ENCODE measurements at regions not wholly inside any gene's neighbourhood (a gene's known extent, or its start where the extent isn't known, plus 50 kb on each side); places are given as distances from the start of the nearest gene placed in this dataset.

GRCh38 chr12:126282691-126283090, 1217.5 kb downstream of the AACS start:
- TF ChIP-seq GATA2 (IDR thresholded peaks at IDR 0.05; ENCODE audit: low read depth, low read length) (no peak), GATA3 (IDR thresholded peaks at IDR 0.05; ENCODE audit: low read depth, low read length) (no peak)

GRCh38 chr12:126286203-126286602, 1221.0 kb downstream of the AACS start:
- TF ChIP-seq GATA3 (IDR thresholded peaks at IDR 0.05; ENCODE audit: low read depth, low read length) = no peak
- TF ChIP-seq GATA2 (IDR thresholded peaks at IDR 0.05; ENCODE audit: low read depth, low read length) = no peak

GRCh38 chr12:126290456-126290855, 1225.2 kb downstream of the AACS start:
- TF ChIP-seq GATA3 (IDR thresholded peaks at IDR 0.05; ENCODE audit: low read depth, low read length) (no peak), GATA2 (IDR thresholded peaks at IDR 0.05; ENCODE audit: low read depth, low read length) (no peak)

GRCh38 chr12:126295652-126296051, 1230.4 kb downstream of the AACS start:
- no peak for TF ChIP-seq GATA3 (IDR thresholded peaks at IDR 0.05; ENCODE audit: low read depth, low read length)
- no peak for TF ChIP-seq GATA2 (IDR thresholded peaks at IDR 0.05; ENCODE audit: low read depth, low read length)

- no peak for TF ChIP-seq GATA2 (IDR thresholded peaks at IDR 0.05; ENCODE audit: low read depth, low read length)
- TF ChIP-seq GATA3 (IDR thresholded peaks at IDR 0.05; ENCODE audit: low read depth, low read length) = no peak
These were observed 1244.0 kb downstream of the AACS start for GRCh38 chr12:126309278-126309677.

GRCh38 chr12:126312457-126312856, 1247.2 kb downstream of the AACS start:
- TF ChIP-seq GATA2 (IDR thresholded peaks at IDR 0.05; ENCODE audit: low read depth, low read length) = no peak

GRCh38 chr12:126316411-126316810, 1251.2 kb downstream of the AACS start:
- TF ChIP-seq GATA2 (IDR thresholded peaks at IDR 0.05; ENCODE audit: low read depth, low read length) (no peak), GATA3 (IDR thresholded peaks at IDR 0.05; ENCODE audit: low read depth, low read length) (no peak)

- TF ChIP-seq GATA2 (IDR thresholded peaks at IDR 0.05; ENCODE audit: low read depth, low read length) = no peak
- no peak for TF ChIP-seq GATA3 (IDR thresholded peaks at IDR 0.05; ENCODE audit: low read depth, low read length)
These were observed 1272.6 kb downstream of the AACS start for GRCh38 chr12:126337556-126338441.

GRCh38 chr12:126342866-126343265, 1277.6 kb downstream of the AACS start:
- TF ChIP-seq GATA3 (IDR thresholded peaks at IDR 0.05; ENCODE audit: low read depth, low read length) (no peak), GATA2 (IDR thresholded peaks at IDR 0.05; ENCODE audit: low read depth, low read length) (no peak)

GRCh38 chr12:126343321-126343720, 1278.1 kb downstream of the AACS start:
- TF ChIP-seq GATA3 (IDR thresholded peaks at IDR 0.05; ENCODE audit: low read depth, low read length) (no peak), GATA2 (IDR thresholded peaks at IDR 0.05; ENCODE audit: low read depth, low read length) (no peak)

GRCh38 chr12:126346087-126346486, 1280.9 kb downstream of the AACS start:
- TF ChIP-seq GATA2 (IDR thresholded peaks at IDR 0.05; ENCODE audit: low read depth, low read length) (no peak), GATA3 (IDR thresholded peaks at IDR 0.05; ENCODE audit: low read depth, low read length) (no peak)

GRCh38 chr12:126347421-126347820, 1282.2 kb downstream of the AACS start:
- TF ChIP-seq GATA3 (IDR thresholded peaks at IDR 0.05; ENCODE audit: low read depth, low read length) (no peak), GATA2 (IDR thresholded peaks at IDR 0.05; ENCODE audit: low read depth, low read length) (no peak)

- TF ChIP-seq GATA3 (IDR thresholded peaks at IDR 0.05; ENCODE audit: low read depth, low read length) = no peak
- no peak for TF ChIP-seq GATA2 (IDR thresholded peaks at IDR 0.05; ENCODE audit: low read depth, low read length)
These were observed 1284.1 kb downstream of the AACS start for GRCh38 chr12:126349383-126349782.

- TF ChIP-seq GATA3 (IDR thresholded peaks at IDR 0.05; ENCODE audit: low read depth, low read length) = no peak
- no peak for TF ChIP-seq GATA2 (IDR thresholded peaks at IDR 0.05; ENCODE audit: low read depth, low read length)
These were observed 1288.4 kb downstream of the AACS start for GRCh38 chr12:126353604-126354003.

GRCh38 chr12:126354633-126355032, 1289.4 kb downstream of the AACS start:
- TF ChIP-seq GATA2 (IDR thresholded peaks at IDR 0.05; ENCODE audit: low read depth, low read length) = no peak
- no peak for TF ChIP-seq GATA3 (IDR thresholded peaks at IDR 0.05; ENCODE audit: low read depth, low read length)

All from SH-SY5Y (cell line).